ENCODE measurements at regions not wholly inside any gene's neighbourhood (a gene's known extent, or its start where the extent isn't known, plus 50 kb on each side); places are given as distances from the start of the nearest gene placed in this dataset.

- TF ChIP-seq CTCF (IDR thresholded peaks at IDR 0.05): no peak
- TF ChIP-seq TP53 (CRISPR knock-in tag; IDR thresholded peaks at IDR 0.05): no peak
- TF ChIP-seq EP300 (IDR thresholded peaks at IDR 0.05): no peak
- no peak for TF ChIP-seq CEBPB (IDR thresholded peaks at IDR 0.05)
- no peak for TF ChIP-seq NFE2L2 (conservative IDR thresholded peaks at IDR 0.05; ENCODE audit: low read length)
- no peak for TF ChIP-seq MAX (IDR thresholded peaks at IDR 0.05)
- no peak for TF ChIP-seq MAZ (IDR thresholded peaks at IDR 0.05; ENCODE audit: borderline replicate concordance, low read depth, low read length)
- TF ChIP-seq SMC3 (IDR thresholded peaks at IDR 0.05): no peak
- no peak for TF ChIP-seq POLR2A (IDR thresholded peaks at IDR 0.05; ENCODE audit: low read length)
- no peak for TF ChIP-seq PBX3 (IDR thresholded peaks at IDR 0.05)
- no peak for TF ChIP-seq JUN (IDR thresholded peaks at IDR 0.05)
- no peak for TF ChIP-seq RAD21 (conservative IDR thresholded peaks at IDR 0.05 in 1 of 2, IDR thresholded peaks at IDR 0.05 in 1 of 2)
Measured at GRCh38 chr1:116855191-116855619, 54.5 kb upstream of the PTGFRN start.

Measured in A549 (cell line).